NCI-H2196 (cell line): ENCODE measurements at regions not wholly inside any gene's neighbourhood (a gene's known extent, or its start where the extent isn't known, plus 50 kb on each side); places are given as distances from the start of the nearest gene placed in this dataset.
"Not testable (repeated sequence)": the region's sequence is repeated elsewhere in the genome, so short reads cannot be mapped to it uniquely, and the experiment has no call there.

Source experiments
- DNase-seq: peaks from one replicate; lab custom pipeline; 2025; ENCODE audit not compliant: unreplicated experiment; lab: John Stamatoyannopoulos, UW

DNA sequence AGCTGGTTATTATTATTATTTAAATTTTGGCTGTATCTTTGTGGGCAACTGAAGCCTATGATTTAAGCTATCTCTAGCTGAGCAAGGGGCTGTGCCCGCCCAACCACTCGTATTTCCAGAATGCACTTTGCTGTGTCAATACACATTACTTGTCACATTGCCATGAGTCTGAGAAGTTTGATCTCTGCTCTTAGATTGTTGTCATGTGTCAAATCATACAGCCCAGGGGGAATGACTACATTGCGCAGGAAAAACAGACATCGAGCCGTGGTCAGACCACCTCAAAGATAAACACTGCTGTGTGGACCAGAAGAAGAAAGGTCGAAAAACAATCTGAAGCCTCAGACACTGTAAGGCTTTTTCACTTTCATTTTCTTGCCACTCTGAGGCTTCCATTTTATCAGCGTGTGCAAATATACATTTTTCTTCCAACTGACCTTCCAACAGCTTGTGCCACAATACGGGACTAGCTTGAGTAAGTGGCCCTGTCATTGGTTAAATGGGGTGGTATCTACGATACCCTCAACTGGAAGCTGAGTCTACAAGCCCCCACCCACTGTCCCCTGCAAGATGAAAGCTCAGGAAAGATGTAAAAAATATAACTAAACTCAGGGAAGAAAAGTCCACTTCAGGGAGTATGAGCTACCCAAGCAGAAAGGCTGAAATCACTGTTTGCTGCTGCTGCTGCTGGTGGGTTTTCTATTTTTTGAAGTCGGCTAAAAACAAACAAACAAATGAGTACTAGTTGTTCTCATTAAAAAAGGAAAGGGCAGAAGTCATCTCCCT is 603.0 kb downstream of the BNC2 start:
- DNase-seq: no peak

DNA sequence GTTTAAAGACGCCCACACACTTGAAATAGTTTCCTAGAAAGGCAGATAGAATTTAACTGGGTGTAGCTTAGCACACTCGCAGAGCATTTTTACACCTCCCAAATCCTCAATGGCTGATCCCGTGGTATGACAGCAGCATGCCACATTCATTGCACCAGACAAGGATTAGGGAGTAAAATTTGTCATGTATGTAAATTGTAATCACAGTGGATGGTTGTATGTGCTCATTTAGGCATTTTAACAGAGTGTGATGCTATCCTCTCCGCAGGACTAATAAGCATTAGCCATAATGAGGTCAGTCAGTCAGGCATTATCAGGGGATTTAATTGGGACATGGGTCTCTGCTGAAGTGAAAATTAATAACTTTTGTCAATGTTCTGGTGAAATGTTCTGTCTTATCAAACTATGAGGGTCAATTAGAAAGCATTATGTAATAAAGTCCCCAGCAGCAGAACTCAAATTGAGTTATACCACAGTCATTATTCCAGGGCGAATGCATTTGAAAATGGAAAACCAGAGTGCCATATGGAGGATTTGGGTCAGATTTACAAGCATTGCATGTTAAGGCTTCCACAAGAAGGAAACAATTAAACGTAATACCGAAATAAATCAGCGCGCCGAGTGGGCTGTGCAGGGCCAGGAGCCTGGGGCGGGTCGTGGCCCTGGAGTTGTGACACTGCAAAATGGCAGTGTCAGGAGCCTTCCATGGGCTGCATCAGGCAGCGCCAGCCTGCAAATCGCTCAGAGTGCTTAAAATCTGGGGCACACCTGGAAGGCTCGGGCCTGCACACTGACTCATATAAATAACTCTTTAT is 602.2 kb downstream of the BNC2 start:
- DNase-seq: no peak

DNA sequence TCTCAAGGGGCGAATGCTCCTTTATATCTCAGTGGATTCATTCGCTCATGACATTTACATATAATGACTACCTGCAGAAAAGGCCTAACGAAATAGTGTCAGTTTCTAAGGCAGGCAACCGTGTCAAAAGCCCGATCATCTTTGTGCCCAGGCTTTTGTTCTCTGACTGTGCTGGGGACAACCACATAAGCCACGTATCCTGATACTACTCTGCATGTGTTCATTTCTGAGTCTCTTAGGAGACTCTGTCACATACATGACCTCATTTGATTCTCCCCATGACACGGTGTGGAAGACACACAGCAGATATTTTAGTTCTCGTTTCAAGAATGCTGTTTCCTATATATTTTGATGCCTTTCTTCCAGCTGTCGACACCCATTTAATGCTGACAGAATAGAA is 598.5 kb downstream of the BNC2 start:
- no peak for DNase-seq

DNA sequence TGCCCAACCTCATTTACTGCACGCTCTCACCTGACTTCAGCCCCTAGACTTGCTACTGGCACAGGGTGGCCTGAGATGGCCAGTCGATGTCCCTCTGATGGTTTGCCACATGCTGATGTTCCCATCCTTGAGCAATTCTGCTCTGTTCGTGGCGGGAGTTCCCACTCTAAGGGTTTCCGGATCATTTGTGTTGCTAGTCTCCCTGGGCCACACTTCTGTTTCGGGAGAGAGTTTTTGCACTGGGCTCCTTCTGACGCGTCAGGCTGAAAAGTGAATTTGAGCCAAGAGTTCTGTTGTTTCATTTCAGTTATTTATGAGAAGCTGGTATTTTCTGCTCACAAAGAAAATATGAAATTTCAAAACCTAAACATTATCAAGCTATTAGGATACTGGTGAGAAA is 597.7 kb downstream of the BNC2 start:
- no peak for DNase-seq

DNA sequence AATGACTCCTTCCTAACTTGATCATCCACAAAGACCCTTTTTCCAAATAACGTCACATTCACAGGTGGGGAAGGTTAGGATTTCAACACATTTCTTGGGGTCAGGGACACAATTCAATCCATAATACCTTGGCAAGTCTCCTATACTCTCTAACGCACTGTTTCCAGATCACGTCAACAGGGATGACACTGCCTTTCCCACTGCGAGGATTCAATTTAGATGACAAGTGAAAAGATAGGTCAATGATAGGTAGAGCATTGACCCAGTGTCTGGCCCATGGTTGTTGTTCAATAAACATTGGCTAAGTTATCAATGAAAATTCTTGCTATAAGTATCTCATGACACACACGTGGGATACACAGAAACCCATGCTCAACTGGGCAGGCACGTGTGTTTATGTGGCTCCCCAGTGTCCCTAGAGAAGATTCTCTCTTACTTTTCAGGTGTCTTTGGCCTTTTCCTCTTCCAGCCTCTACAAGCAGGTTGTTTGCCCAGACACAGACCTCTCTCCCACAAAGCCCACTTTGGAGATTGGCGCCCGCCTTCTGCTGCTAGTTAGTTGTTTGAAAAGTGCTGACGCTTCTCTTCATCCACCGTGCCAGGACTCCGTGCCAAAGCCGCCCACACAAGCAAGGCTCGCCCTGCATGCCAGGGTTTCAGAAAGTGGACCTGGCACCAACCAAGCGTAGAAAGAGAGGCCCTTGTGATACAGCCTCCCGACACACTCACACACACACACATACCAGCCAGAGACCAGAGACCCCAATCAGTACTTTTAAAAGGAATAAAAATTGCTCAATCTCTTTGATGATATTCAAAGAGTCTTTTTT is 594.5 kb downstream of the BNC2 start:
- no peak for DNase-seq

DNA sequence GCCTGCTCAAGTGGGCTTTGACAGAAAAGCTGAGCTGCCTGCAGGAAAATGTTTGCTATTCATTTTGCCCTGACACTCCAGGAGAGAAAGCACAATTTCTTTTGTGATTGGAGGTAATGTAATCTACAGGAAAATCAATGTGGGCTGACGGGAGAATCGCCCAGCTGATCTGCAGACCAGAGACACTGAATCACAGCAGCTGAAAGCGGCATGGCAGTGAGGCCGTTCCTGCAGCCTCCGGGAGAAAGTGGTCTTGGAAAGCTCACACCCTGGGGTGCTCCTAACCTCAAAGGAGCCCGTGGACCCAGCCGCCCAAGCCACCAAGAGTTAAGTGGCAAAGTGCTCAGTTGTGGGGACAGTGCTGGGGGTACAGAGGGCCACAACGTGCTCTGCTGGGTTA is 593.6 kb downstream of the BNC2 start:
- no peak for DNase-seq

DNA sequence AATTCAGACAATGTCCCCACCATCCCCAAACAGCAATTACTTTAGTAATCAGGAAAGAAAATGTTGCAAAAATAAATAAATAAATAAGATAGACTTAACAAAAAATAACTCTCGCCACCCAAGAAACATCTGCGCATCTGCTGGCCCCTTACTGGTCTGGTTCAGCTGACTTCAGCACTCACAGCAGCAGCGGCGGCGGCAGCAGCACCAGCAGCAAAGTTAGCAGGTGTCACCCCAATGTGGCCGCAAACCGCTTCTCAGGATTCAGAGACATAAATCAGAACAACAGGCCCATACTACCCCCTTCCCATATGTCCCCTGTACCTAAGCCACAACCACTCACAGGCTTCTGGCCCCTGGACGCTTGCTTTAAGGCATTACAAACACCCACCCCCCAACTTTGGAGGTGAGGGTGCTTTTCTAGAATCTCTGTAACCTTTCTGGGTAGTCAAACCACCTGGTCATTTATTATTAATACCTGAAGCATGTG is 593.0 kb downstream of the BNC2 start:
- DNase-seq: no peak

DNA sequence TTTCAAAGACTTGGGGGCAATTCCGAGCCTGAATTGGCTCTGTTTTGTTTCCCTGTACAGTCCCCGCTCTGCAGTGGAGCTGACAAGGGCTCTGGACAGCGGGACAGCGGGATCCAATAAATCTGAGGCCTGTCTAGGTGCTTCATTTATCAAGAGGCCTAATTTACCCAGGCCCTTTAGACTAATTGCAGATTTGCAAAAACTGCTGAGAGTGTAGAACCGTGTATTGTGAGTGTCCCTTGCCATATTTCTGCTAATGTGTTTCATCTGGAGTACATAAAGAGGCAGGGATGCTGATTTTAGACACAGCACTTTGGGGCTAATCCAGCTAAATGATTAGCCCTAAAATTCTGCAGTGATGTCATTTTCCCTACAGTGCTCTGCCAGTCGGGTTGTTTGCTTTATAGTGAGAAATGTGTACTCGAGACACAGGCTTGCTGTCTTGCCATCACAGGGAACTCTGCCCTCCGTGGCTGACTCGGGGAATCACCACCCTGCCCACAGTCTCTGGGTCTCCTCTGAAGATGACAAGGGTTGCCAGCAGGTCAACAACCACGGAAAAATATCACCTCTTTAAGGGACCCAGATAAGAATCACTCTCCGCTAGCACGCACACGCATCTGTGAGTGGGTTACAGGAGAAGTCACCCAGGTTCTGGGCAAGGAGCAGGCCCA is 592.0 kb downstream of the BNC2 start:
- no peak for DNase-seq

DNA sequence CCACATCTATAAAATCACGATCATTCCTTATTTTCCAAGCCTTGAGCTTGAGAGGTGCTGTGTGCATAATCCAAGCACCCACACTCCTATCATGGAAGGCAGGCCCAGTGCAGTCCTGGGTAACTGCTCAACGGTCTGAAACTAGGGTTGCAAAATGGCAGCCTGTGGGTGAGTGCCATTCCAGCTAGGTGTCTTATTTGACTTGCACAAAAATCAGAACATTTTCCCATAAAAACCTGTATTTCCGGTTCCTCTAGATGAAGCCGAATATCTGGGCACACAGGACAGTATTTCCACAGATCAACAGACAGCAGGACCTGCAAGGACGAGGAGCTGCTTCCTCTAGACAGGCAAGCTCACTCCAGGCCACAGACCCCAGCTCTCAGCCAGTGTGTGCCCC is 588.8 kb downstream of the BNC2 start:
- DNase-seq: no peak

DNA sequence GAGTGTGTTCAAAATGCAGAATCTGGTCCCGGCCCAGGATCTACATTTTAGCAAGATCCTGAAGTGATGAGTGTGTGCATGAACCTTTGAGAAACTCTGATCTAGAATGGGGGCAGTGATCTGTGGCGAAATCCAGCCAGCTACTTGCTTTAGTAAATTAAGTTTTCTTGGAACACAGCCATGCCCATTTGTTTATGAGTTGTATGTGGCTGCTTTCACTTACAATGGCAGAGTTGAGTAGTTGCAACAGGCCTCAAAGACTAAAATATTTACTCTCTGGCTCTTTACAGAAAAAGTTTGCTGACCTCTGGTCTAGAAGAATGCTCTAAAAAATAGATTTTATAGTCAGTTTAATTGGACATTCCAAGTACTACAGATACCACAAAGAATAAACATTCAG is 588.3 kb downstream of the BNC2 start:
- DNase-seq: no peak

DNA sequence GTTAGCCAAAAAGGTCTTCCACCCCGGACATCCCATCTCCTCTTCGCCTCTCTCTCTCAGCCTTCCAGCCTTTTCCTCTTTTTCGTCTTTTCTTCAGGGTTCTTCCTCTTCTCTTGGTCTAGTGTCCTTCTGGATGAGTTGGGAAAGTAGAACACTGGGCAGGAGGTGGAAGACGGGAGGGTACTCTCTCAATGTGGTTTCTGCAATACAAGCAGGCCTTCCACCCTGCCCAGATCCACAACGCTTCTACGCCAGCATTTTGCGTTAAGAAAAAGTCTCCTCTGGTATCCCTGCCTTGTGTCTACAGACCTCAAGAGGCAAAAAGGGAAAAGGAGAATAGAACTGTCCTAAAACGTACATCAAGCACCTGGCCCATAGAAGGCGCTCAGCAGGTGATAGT is 587.8 kb downstream of the BNC2 start:
- no peak for DNase-seq

DNA sequence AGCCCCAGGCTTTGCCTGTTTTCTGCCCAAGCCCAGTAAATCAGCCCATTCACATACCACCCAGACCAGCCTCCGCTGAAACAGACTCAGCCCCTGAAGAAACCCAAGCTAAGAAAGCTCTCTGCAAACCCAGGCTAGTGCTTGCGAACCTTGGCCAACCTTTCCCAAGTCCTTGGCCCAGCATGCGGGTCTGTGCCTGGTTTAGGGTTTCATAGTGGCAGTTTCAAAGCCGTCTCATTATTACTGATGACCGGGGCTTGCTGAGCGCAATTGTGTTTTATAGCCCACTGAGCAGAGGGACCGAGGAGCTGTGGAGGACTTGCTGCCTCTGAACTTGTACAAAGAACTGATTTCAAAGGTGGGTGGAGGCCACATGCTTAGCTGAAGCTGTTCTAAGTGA is 584.3 kb downstream of the BNC2 start:
- DNase-seq: no peak

DNA sequence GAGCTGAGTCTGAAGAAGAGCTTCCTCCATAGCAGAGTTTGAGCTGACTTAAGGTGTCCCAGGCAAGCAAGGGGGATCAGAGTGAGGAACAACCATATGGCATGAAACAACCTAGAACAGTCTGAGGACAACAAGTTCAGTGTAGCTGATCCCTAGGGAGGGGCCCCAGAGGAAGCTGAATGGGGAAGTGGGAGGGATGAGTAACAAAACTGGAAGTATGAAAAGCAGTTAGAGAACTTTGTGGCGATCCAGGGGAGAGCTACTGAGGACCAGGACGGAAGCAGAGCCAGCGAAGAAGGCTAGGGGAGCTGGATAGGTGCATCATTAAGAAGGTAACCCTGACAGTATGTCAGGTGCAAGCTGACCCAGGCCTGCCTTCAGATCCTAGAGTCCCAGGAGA is 580.8 kb downstream of the BNC2 start:
- no peak for DNase-seq

DNA sequence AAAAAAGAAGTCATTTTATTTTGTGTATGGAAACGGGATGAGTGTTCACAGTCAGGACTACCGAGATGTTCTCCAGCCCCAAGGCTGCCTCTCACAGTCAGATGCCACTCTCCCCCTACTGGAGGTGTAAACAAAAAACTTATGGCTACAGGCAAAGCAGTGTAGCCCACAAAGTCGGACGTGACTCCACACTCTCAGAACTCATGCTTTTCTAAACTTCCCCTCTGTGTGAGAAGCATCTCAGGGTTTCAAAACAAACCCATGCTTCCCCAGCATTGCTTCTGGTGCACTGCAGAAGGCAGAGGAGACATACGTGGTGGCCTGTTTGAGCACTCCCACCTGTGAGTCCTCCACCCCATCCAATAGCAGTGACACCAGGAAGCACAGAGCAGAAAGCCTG is 580.3 kb downstream of the BNC2 start:
- no peak for DNase-seq

DNA sequence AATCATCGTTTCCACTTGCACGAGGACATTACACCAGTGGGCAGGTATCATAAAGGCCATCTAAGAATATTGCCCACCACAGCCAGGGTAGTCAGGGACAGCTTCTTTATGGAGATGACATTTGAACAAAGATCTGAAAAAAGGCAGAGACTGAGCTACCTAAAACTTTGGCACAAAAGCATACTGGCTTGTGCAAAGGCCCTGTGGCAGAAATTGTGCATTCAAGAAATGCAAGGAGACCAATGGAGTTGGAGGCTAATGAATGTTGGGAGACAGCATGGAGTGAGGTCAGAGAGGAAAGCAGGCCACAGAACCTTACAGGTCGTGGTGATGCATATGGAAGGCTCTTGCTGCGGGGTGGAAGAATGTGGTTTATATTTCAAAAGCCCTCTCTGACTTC is 578.5 kb downstream of the BNC2 start:
- DNase-seq: no peak

DNA sequence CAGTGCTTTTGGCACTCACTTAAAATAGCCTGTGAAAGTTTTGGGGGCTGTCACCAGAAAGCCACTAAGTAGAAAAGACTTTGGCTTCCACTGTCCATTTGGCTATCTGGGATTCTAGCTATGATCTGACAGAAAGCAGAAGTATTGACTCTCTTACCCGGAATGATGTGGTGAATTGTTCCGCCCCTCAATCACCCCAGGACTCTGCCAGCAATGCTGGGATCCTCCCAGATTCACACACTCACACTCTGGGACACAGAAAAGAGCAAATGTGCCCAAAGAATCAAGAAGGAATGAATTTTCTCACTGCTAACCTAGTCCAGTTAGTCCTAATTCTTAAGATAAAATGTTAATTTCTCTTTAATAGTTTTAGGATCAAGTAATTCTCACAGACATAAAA is 576.9 kb downstream of the BNC2 start:
- no peak for DNase-seq

DNA sequence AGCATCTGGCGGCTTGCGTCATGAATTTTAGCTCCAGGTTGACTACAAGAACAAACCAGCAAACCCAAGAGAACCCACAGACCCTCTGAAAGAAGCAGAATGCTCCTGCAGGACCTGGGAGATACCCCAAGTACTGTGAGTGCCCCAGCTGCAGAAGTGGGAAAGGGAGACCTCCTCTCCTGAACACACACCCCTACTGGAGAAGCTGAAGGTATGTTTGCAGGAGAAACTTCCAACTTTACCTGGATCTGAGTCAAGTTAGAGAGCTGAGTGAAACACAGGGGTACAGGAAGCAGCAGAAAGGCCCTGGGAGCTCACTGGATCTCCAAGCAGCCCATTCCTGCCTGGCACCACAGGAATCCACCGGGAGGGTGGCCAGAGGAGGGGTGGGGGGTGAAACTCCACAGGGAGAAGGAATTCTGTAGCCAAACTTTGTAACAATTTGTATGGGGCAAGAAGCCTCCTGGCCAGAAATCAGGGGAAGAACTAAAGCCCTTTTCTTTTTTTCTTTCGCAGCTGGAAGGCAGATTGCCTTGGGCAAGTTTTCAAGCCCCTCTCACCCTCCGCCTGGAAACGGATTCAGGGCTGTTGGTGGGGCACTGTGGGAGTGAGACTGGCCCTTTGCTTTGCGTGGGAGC is 576.2 kb downstream of the BNC2 start:
- DNase-seq: no peak

DNA sequence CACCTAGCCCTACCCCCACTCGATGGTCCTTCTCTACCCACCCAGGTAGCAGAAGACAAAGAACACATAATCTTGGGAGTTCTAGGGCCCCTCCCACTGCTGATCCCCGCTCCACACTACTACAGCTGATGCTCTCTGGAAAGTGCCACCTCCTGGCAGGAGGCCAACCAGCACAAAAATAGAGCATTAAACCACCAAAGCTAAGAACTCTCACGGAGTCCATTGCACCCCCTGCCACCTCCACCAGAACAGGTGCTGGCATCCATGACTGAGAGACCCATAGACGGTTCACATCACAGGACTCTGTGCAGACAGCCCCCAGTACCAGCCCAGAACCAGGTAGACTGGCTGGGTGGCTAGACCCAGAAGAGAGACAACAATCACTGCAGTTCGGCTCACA is 575.5 kb downstream of the BNC2 start:
- not testable (repeated sequence) for DNase-seq

DNA sequence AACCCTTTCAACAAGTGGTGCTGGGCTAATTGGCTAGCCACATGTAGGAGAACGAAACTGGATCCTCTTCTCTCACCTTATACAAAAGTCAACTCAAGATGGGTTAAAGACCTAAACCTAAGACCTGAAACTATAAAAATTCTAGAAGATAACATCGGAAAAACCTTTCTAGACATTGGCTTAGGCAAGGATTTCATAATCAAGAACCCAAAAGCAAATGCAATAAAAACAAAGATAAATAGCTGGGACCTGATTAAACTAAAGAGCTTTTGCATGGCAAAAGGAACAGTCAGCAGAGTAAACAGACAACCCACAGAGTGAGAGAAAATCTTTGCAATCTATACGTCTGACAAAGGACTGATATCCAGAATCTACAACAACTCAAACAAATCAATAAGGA is 571.1 kb downstream of the BNC2 start:
- DNase-seq: not testable (repeated sequence)

DNA sequence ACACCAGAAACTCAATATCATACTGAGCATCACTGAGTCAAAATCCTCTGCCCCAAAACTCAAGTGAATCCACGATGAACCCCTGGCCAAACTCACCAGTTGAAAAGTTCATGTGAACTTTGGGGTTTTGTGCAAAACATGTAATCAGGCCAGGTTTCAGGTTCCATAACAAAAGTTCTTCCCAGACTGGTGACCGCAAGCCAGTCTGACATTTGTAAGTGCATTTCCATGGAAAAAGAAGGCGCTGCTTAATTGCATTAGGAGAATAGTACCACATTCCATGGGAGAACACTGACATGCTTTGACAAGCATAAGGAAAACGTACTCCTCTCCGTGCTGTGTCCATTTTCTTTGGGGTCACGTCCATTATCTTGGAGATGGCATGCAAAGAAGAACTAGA is 567.0 kb downstream of the BNC2 start:
- no peak for DNase-seq

DNA sequence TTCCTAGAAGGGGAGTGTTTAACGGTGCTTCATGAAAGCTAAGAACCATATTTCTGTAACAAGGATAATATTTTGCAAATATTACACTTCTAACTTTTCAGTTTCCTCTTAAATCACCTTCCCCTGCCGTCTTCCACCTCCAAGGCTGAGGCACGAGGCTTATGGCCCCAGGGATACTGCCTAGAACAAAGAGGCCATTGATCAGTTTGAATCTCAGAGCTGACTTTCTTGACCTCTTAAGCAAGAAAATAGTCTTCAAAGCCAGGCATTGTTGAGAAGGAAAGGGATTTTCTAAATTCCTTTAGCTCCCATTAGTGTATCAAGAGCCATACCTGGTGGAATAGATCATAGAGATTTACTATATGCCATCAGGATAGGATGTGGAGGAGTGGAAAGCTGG is 566.2 kb downstream of the BNC2 start:
- DNase-seq: no peak
